ENCODE measurements at regions not wholly inside any gene's neighbourhood (a gene's known extent, or its start where the extent isn't known, plus 50 kb on each side); places are given as distances from the start of the nearest gene placed in this dataset.

GRCh38 chr13:79183231-79183630, 222.8 kb downstream of the RBM26 start:
- TF ChIP-seq EP300 (IDR thresholded peaks at IDR 0.05; ENCODE audit: borderline replicate concordance in 1 of 2, low read depth in 2 of 2, low read length in 2 of 2) (no peak), SIX5 (IDR thresholded peaks at IDR 0.05; ENCODE audit: low read depth, low read length) (no peak), CTCF (IDR thresholded peaks at IDR 0.05; ENCODE audit: control extremely low read depth in 1 of 3, insufficient read depth in 1 of 3, low read depth in 1 of 3, low read length in 3 of 3) (no peak), POLR2AphosphoS5 (IDR thresholded peaks at IDR 0.05; ENCODE audit: low read depth, low read length) (no peak), RAD21 (IDR thresholded peaks at IDR 0.05 in 1 of 2, conservative IDR thresholded peaks at IDR 0.05 in 1 of 2; ENCODE audit: low read depth in 2 of 2, low read length in 2 of 2) (no peak)

Data from H1 (cell line).